ENCODE measurements at regions not wholly inside any gene's neighbourhood (a gene's known extent, or its start where the extent isn't known, plus 50 kb on each side); places are given as distances from the start of the nearest gene placed in this dataset.
A peak's percentile ranks its signal among the peaks of the same experiment; 100 is the strongest.

GRCh38 chr2:239626961-239627592 is 226.3 kb upstream of the HDAC4 start:
- no peak overlapping the region for H3K9ac ChIP-seq
- H3K27ac ChIP-seq, result no peak overlapping the region
- peaks cover 0 to 23% (median 15%) of the 10 kb centered on the region in 10 experiments; a peak in 17 of 20 replicates for H3K4me1 ChIP-seq
- H3K4me3 ChIP-seq, result no peak overlapping the region
- no peak overlapping the region for H3K4me2 ChIP-seq
- no peak for TF ChIP-seq Cebpa-rat (IDR thresholded peaks at IDR 0.05)
- H3K36me3 ChIP-seq, result no peaks in the 10 kb centered on the region
- no peaks in the 10 kb centered on the region for H3K27me3 ChIP-seq
- peaks cover 0 to 9% (median 0%) of the 10 kb centered on the region in 11 experiments; a peak in 4 of 22 replicates for H3K9me3 ChIP-seq (replicated peaks in 1 of 11)
- no peaks in the 10 kb centered on the region for H4K20me1 ChIP-seq

GRCh38 chr2:239625971-239626734 is 225.3 kb upstream of the HDAC4 start:
- Histone ChIP-seq H4K20me1 (no peaks in the 10 kb centered on the region), H3K4me2 (peak overlapping the region in 1 of 11 experiments; percentile 17; a peak in 2 of 22 replicates)

GRCh38 chr2:239625156-239625845 is 224.5 kb upstream of the HDAC4 start:
- H3K9me3 ChIP-seq (replicated peaks in 1 of 11), result peaks cover 0 to 9% (median 0%) of the 10 kb centered on the region in 11 experiments; a peak in 4 of 22 replicates
- no peak overlapping the region for H3K4me3 ChIP-seq
- no peaks in the 10 kb centered on the region for H3K27me3 ChIP-seq
- TF ChIP-seq Cebpa-rat (IDR thresholded peaks at IDR 0.05), result no peak
- H3K4me2 ChIP-seq, result no peak overlapping the region
- H3K4me1 ChIP-seq, result peaks cover 0 to 23% (median 15%) of the 10 kb centered on the region in 10 experiments; a peak in 17 of 20 replicates
- no peaks in the 10 kb centered on the region for H4K20me1 ChIP-seq
- no peak overlapping the region for H3K27ac ChIP-seq
- no peak overlapping the region for H3K9ac ChIP-seq
- H3K36me3 ChIP-seq, result no peaks in the 10 kb centered on the region

More at GRCh38 chr2:239625971-239626734, 225.3 kb upstream of the HDAC4 start:
- H3K27me3 ChIP-seq, result no peaks in the 10 kb centered on the region
- no peak overlapping the region for H3K27ac ChIP-seq
- H3K4me3 ChIP-seq, result no peak overlapping the region
- TF ChIP-seq Cebpa-rat (IDR thresholded peaks at IDR 0.05), result no peak
- no peaks in the 10 kb centered on the region for H3K36me3 ChIP-seq
- H3K9ac ChIP-seq, result no peak overlapping the region
- peaks cover 0 to 9% (median 0%) of the 10 kb centered on the region in 11 experiments; a peak in 4 of 22 replicates for H3K9me3 ChIP-seq (replicated peaks in 1 of 11)
- peaks cover 0 to 23% (median 15%) of the 10 kb centered on the region in 10 experiments; a peak in 17 of 20 replicates for H3K4me1 ChIP-seq

- Histone ChIP-seq H3K4me1 (peaks cover 0 to 23% (median 15%) of the 10 kb centered on the region in 10 experiments; a peak in 17 of 20 replicates), H3K36me3 (peaks cover 0 to under 1% (median 0%) of the 10 kb centered on the region in 11 experiments; a peak in 1 of 22 replicates), H3K4me2 (no peak overlapping the region), H4K20me1 (no peaks in the 10 kb centered on the region), H3K4me3 (no peak overlapping the region), H3K9ac (no peak overlapping the region), H3K9me3 (replicated peaks in 1 of 11) (peaks cover 15 to 25% (median 19%) of the 10 kb centered on the region in 11 experiments), H3K27me3 (no peaks in the 10 kb centered on the region), H3K27ac (no peak overlapping the region)
- no peak for TF ChIP-seq Cebpa-rat (IDR thresholded peaks at IDR 0.05)
These were observed 220.8 kb upstream of the HDAC4 start for GRCh38 chr2:239621611-239622010.

- H4K20me1 ChIP-seq, result no peaks in the 10 kb centered on the region
- H3K27ac ChIP-seq, result no peak overlapping the region
These were observed 218.5 kb upstream of the HDAC4 start for GRCh38 chr2:239619369-239619768.

GRCh38 chr2:239616729-239617128 is 215.9 kb upstream of the HDAC4 start:
- H3K36me3 ChIP-seq, result peaks cover 0 to 6% (median 0%) of the 10 kb centered on the region in 11 experiments; a peak in 1 of 22 replicates
- no peak overlapping the region for H3K9ac ChIP-seq
- H3K27ac ChIP-seq, result no peak overlapping the region
- peaks cover 0 to 8% (median 2%) of the 10 kb centered on the region in 10 experiments; a peak in 6 of 20 replicates for H3K4me1 ChIP-seq
- H3K27me3 ChIP-seq, result no peaks in the 10 kb centered on the region
- H4K20me1 ChIP-seq, result no peaks in the 10 kb centered on the region
- no peak overlapping the region for H3K4me3 ChIP-seq
- no peak overlapping the region for H3K4me2 ChIP-seq
- TF ChIP-seq Cebpa-rat (IDR thresholded peaks at IDR 0.05), result no peak
- peaks cover 21 to 35% (median 26%) of the 10 kb centered on the region in 11 experiments for H3K9me3 ChIP-seq (replicated peaks in 1 of 11)

More at GRCh38 chr2:239619369-239619768, 218.5 kb upstream of the HDAC4 start:
- peaks cover 0 to 19% (median 12%) of the 10 kb centered on the region in 10 experiments; a peak in 14 of 20 replicates for H3K4me1 ChIP-seq
- peaks cover 21 to 35% (median 26%) of the 10 kb centered on the region in 11 experiments for H3K9me3 ChIP-seq (replicated peaks in 1 of 11)
- peak overlapping the region in 1 of 11 experiments; percentile 2; a peak in 1 of 22 replicates for H3K4me2 ChIP-seq
- H3K36me3 ChIP-seq, result peaks cover 0 to 6% (median 0%) of the 10 kb centered on the region in 11 experiments; a peak in 1 of 22 replicates
- H3K4me3 ChIP-seq, result no peak overlapping the region
- H3K9ac ChIP-seq, result no peak overlapping the region
- H3K27me3 ChIP-seq, result no peaks in the 10 kb centered on the region
- TF ChIP-seq Cebpa-rat (IDR thresholded peaks at IDR 0.05), result no peak

- H3K9ac ChIP-seq, result no peak overlapping the region
- H3K36me3 ChIP-seq, result peaks cover 0 to 6% (median 0%) of the 10 kb centered on the region in 11 experiments; a peak in 1 of 22 replicates
- H3K4me1 ChIP-seq, result peaks cover 21 to 43% (median 32%) of the 10 kb centered on the region in 10 experiments
- H3K4me3 ChIP-seq, result no peak overlapping the region
- peak overlapping the region in 2 of 11 experiments; percentile 18 to 25; a peak in 2 of 22 replicates for H3K4me2 ChIP-seq
- H3K27ac ChIP-seq, result no peak overlapping the region
- no peaks in the 10 kb centered on the region for H4K20me1 ChIP-seq
- no peak for TF ChIP-seq Cebpa-rat (IDR thresholded peaks at IDR 0.05)
- H3K9me3 ChIP-seq (replicated peaks in 1 of 11), result peaks cover 12 to 21% (median 13%) of the 10 kb centered on the region in 11 experiments
- no peaks in the 10 kb centered on the region for H3K27me3 ChIP-seq
These were observed 211.3 kb upstream of the HDAC4 start for GRCh38 chr2:239612133-239612532.

- Histone ChIP-seq H4K20me1 (no peaks in the 10 kb centered on the region), H3K9me3 (replicated peaks in 1 of 11) (peaks cover 4 to 19% (median 11%) of the 10 kb centered on the region in 11 experiments), H3K27ac (no peak overlapping the region), H3K36me3 (peaks cover 0 to 3% (median 0%) of the 10 kb centered on the region in 11 experiments; a peak in 1 of 22 replicates), H3K27me3 (no peaks in the 10 kb centered on the region), H3K4me2 (peak overlapping the region in 1 of 11 experiments; percentile 25; a peak in 2 of 22 replicates), H3K4me3 (no peak overlapping the region), H3K9ac (no peak overlapping the region), H3K4me1 (peaks cover 30 to 51% (median 40%) of the 10 kb centered on the region in 10 experiments)
- no peak for TF ChIP-seq Cebpa-rat (IDR thresholded peaks at IDR 0.05)
These were observed 210.5 kb upstream of the HDAC4 start for GRCh38 chr2:239611222-239611795.
